Gastrocnemius medialis (tissue), 4 donors: ENCODE measurements at regions not wholly inside any gene's neighbourhood (a gene's known extent, or its start where the extent isn't known, plus 50 kb on each side); places are given as distances from the start of the nearest gene placed in this dataset.

Experiments
- ATAC-seq, 2 donors: fragments of 150-250 bp; one replicate each; pipeline ENCODE4 v1.9.1; 2016
- DNase-seq, 2 donors: peaks; one replicate each; pipeline ENCODE4 v3.0.0-alpha.2; 2019
- H3K27ac ChIP-seq, 4 donors: fragments of 200-600 bp; sonication (generic); 1 replicate in 1 of 4; 2 replicates in 3 of 4; pipeline ENCODE4 v1.5.1; 2016 to 2018; ENCODE audit warnings: mild to moderate bottlenecking in 2 of 4, moderate library complexity in 1 of 4
- H3K27me3 ChIP-seq, 3 donors: fragments of 200-600 bp; sonication (generic) in 2 of 3; 1 replicate in 1 of 3; 2 replicates in 2 of 3; pipeline versions ENCODE4 v1.5.1 to v1.6.0; 2016 to 2019; ENCODE audit warnings: mild to moderate bottlenecking in 1 of 3, moderate library complexity in 1 of 3
- H3K36me3 ChIP-seq, 2 donors: fragments of 200-600 bp; sonication (generic) in 1 of 2; one replicate each; pipeline ENCODE4 v1.5.1; 2017 to 2018
- H3K4me1 ChIP-seq, 2 donors: fragments of 200-600 bp; sonication (generic) in 1 of 2; one replicate each; pipeline ENCODE4 v1.5.1; 2016 to 2017; ENCODE audit warnings: mild to moderate bottlenecking in 2 of 2
- H3K4me3 ChIP-seq, 4 donors: fragments of 200-600 bp; sonication (generic) in 3 of 4; 1 replicate in 1 of 4; 2 replicates in 3 of 4; pipeline ENCODE4 v1.5.1; 2016 to 2019; ENCODE audit warnings: mild to moderate bottlenecking in 2 of 4
- H3K9me3 ChIP-seq, 3 donors: fragments of 200-600 bp; sonication (generic) in 2 of 3; 1 replicate in 1 of 3; 2 replicates in 2 of 3; pipeline ENCODE4 v1.5.1; 2016 to 2019
- CTCF ChIP-seq, 5 experiments: fragments of 450-650 bp in 3 of 5; fragments of 200-600 bp in 2 of 5; sonication (generic) in 2 of 5; IDR thresholded peaks in 4 of 5; conservative IDR thresholded peaks in 1 of 5; 1 replicate in 4 of 5; 2 replicates in 1 of 5; pipeline ENCODE4 v1.5.1; 2016 to 2019; ENCODE audit warnings: antibody characterized with exemption in 5 of 5, mild to moderate bottlenecking in 3 of 5, moderate library complexity in 3 of 5
- POLR2A ChIP-seq, 2 donors: fragments of 450-650 bp; IDR thresholded peaks; one replicate each; pipeline ENCODE4 v1.6.1; 2017; ENCODE audit warnings: antibody characterized with exemption in 2 of 2, mild to moderate bottlenecking in 2 of 2, moderate library complexity in 2 of 2
- in situ Hi-C, 4 donors: fragments of 200-750 bp; cut with MboI; loops; one replicate each; pipeline versions ENCODE4 v1.15.0 to v1.8.0; 2017; ENCODE audit warnings: low sequenced_read_pairs in 4 of 4
- intact Hi-C: fragments of 100-400 bp; cut with DNase I; formaldehyde crosslinking; loops from one replicate; pipeline ENCODE4 v1.15.1; 2023; ENCODE audit warnings: low total_unique reads

- intact Hi-C loops: no loop called here
- Histone ChIP-seq H3K27me3 (no peaks in the 10 kb centered on the region), H3K36me3 (no peaks in the 10 kb centered on the region), H3K4me1 (no peaks in the 10 kb centered on the region), H3K9me3 (no peaks in the 10 kb centered on the region), H3K4me3 (no peak overlapping the region), H3K27ac (no peak overlapping the region)
- ATAC-seq (no peak), DNase-seq (no peak)
- no peak for TF ChIP-seq CTCF (IDR thresholded peaks at IDR 0.05 in 4 of 5, conservative IDR thresholded peaks at IDR 0.05 in 1 of 5)
- no peak for TF ChIP-seq POLR2A (IDR thresholded peaks at IDR 0.05)
- in situ Hi-C loops: no loop called here
Measured at GRCh38 chr6:3664625-3665041, 86.9 kb downstream of the PXDC1 start.

DNA sequence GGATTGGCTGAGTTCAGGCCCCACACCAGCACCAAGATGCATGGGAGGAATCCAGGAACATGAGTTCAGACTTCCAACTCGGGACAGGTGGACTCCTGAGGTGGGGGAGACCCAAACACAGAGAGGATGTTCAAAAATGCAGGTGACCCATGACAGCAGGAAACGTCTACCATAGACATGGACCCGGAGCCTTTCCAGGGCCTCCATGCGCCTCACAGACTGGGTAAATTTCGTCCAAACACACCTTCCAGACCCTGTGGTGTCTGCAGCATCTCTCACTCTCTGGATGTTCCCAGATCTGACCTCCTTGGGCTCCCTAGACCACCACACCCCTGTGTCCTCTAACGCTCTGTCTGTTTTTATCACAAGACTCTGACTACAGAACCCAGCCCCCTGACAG lies 87.7 kb downstream of the PXDC1 start:
- no peak overlapping the region for H3K4me3 ChIP-seq
- H3K9me3 ChIP-seq: no peaks in the 10 kb centered on the region
- H3K4me1 ChIP-seq: no peaks in the 10 kb centered on the region
- H3K27ac ChIP-seq: no peak overlapping the region
- intact Hi-C loops: no loop called here
- DNase-seq (no peak), ATAC-seq (no peak)
- in situ Hi-C loops: no loop called here
- no peaks in the 10 kb centered on the region for H3K36me3 ChIP-seq
- H3K27me3 ChIP-seq: no peaks in the 10 kb centered on the region
- TF ChIP-seq CTCF (IDR thresholded peaks at IDR 0.05 in 4 of 5, conservative IDR thresholded peaks at IDR 0.05 in 1 of 5) (no peak), POLR2A (IDR thresholded peaks at IDR 0.05) (no peak)

DNA sequence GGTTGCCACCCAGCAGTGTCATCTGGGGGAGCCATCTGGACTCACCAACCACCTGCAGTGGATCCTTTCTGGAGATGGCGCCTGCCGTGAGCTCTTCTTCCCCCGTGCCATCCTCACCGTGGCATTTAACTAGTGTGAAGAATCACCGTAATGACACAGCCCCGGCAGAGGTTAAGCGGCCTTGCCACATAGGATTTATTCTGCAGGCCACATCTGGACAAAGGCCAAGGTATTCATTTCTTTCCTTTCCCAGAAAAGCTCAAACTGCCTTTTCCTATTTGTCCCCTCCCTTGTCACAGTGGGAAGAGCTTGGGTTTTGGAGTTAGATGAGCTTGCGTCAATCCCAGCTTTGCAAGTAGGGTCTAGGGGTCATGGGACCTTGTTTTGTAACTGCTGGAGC lies 88.4 kb downstream of the PXDC1 start:
- TF ChIP-seq POLR2A (IDR thresholded peaks at IDR 0.05) (no peak), CTCF (IDR thresholded peaks at IDR 0.05 in 4 of 5, conservative IDR thresholded peaks at IDR 0.05 in 1 of 5) (no peak)
- H3K27me3 ChIP-seq: no peaks in the 10 kb centered on the region
- no peaks in the 10 kb centered on the region for H3K4me1 ChIP-seq
- intact Hi-C loops (no loop called here), in situ Hi-C loops (no loop called here)
- DNase-seq (no peak), ATAC-seq (no peak)
- H3K36me3 ChIP-seq: no peaks in the 10 kb centered on the region
- H3K9me3 ChIP-seq: no peaks in the 10 kb centered on the region
- no peak overlapping the region for H3K4me3 ChIP-seq
- no peak overlapping the region for H3K27ac ChIP-seq

GRCh38 chr6:3661390-3661789 lies 90.1 kb downstream of the PXDC1 start:
- Histone ChIP-seq H3K4me3 (no peak overlapping the region), H3K4me1 (no peaks in the 10 kb centered on the region), H3K36me3 (no peaks in the 10 kb centered on the region), H3K27ac (no peak overlapping the region), H3K9me3 (no peaks in the 10 kb centered on the region), H3K27me3 (no peaks in the 10 kb centered on the region)
- in situ Hi-C loops: no loop called here
- no peak for TF ChIP-seq CTCF (IDR thresholded peaks at IDR 0.05 in 4 of 5, conservative IDR thresholded peaks at IDR 0.05 in 1 of 5)
- TF ChIP-seq POLR2A (IDR thresholded peaks at IDR 0.05): no peak
- ATAC-seq: no peak
- DNase-seq: no peak
- intact Hi-C loops: no loop called here

GRCh38 chr6:3660473-3660872 lies 91.0 kb downstream of the PXDC1 start:
- H3K27me3 ChIP-seq: no peaks in the 10 kb centered on the region
- no peaks in the 10 kb centered on the region for H3K4me1 ChIP-seq
- intact Hi-C loops (no loop called here), in situ Hi-C loops (no loop called here)
- H3K4me3 ChIP-seq: no peak overlapping the region
- TF ChIP-seq POLR2A (IDR thresholded peaks at IDR 0.05): no peak
- TF ChIP-seq CTCF (IDR thresholded peaks at IDR 0.05 in 4 of 5, conservative IDR thresholded peaks at IDR 0.05 in 1 of 5): no peak
- no peak overlapping the region for H3K27ac ChIP-seq
- H3K9me3 ChIP-seq: no peaks in the 10 kb centered on the region
- no peaks in the 10 kb centered on the region for H3K36me3 ChIP-seq
- DNase-seq: no peak
- no peak for ATAC-seq
